SK-MEL-5 (cell line): ENCODE measurements at regions not wholly inside any gene's neighbourhood (a gene's known extent, or its start where the extent isn't known, plus 50 kb on each side); places are given as distances from the start of the nearest gene placed in this dataset.

ENCODE experiments used
- DNase-seq: peaks from one replicate; pipeline ENCODE4 v3.0.0-alpha.2; 2016; ENCODE audit warnings: low read depth, low spot score
- in situ Hi-C: cut with HindIII; loops from 2 replicates; pipeline ENCODE4 v1.10.0; 2016; ENCODE audit warnings: low sequenced_read_pairs, high pct_unique_total_duplicates, low pct_unique_long_range_greater_than_20kb

GRCh38 chr9:86893811-86894490 is 53.4 kb downstream of the GAS1 start:
- in situ Hi-C loops, result no loop called here
- peak; percentile 46 for DNase-seq

- in situ Hi-C loops, result no loop called here
- no peak for DNase-seq
Observed at GRCh38 chr9:86892576-86892975, 54.7 kb downstream of the GAS1 start.

- DNase-seq, result no peak
- in situ Hi-C loops, result no loop called here
Observed at GRCh38 chr9:86891886-86892437, 55.3 kb downstream of the GAS1 start.

GRCh38 chr9:86891091-86891490 is 56.2 kb downstream of the GAS1 start:
- in situ Hi-C loops, result no loop called here
- no peak for DNase-seq

GRCh38 chr9:86885232-86885631 is 62.1 kb downstream of the GAS1 start:
- in situ Hi-C loops, result no loop called here
- no peak for DNase-seq

- in situ Hi-C loops, result no loop called here
- DNase-seq, result no peak
Observed at GRCh38 chr9:86876621-86877196, 70.6 kb downstream of the GAS1 start.

- no peak for DNase-seq
- in situ Hi-C loops, result no loop called here
Observed at GRCh38 chr9:86868616-86869015, 78.7 kb downstream of the GAS1 start.

GRCh38 chr9:86867804-86868313 is 79.4 kb downstream of the GAS1 start:
- DNase-seq, result no peak
- in situ Hi-C loops, result no loop called here

- DNase-seq, result no peak
- in situ Hi-C loops, result no loop called here
Observed at GRCh38 chr9:86865952-86866351, 81.4 kb downstream of the GAS1 start.

- no peak for DNase-seq
- in situ Hi-C loops, result no loop called here
Observed at GRCh38 chr9:86860006-86860405, 87.3 kb downstream of the GAS1 start.

GRCh38 chr9:86859056-86859455 is 88.2 kb downstream of the GAS1 start:
- in situ Hi-C loops, result no loop called here

GRCh38 chr9:86858009-86858408 is 89.3 kb downstream of the GAS1 start:
- in situ Hi-C loops, result no loop called here
- no peak for DNase-seq

More at GRCh38 chr9:86859056-86859455, 88.2 kb downstream of the GAS1 start:
- no peak for DNase-seq

GRCh38 chr9:86856259-86856658 is 91.0 kb downstream of the GAS1 start:
- in situ Hi-C loops, result no loop called here
- peak; percentile 26 for DNase-seq

GRCh38 chr9:86854898-86855523 is 92.3 kb downstream of the GAS1 start:
- DNase-seq, result peak; percentile 14
- in situ Hi-C loops, result no loop called here

- DNase-seq, result no peak
- in situ Hi-C loops, result no loop called here
Observed at GRCh38 chr9:86846656-86847055, 100.7 kb downstream of the GAS1 start.

GRCh38 chr9:86843206-86843605 is 104.1 kb downstream of the GAS1 start:
- no peak for DNase-seq

GRCh38 chr9:86842573-86842972 is 104.7 kb downstream of the GAS1 start:
- in situ Hi-C loops, result no loop called here
- DNase-seq, result no peak

More at GRCh38 chr9:86843206-86843605, 104.1 kb downstream of the GAS1 start:
- in situ Hi-C loops, result no loop called here

GRCh38 chr9:86839522-86839921 is 107.8 kb downstream of the GAS1 start:
- DNase-seq, result no peak
- in situ Hi-C loops, result no loop called here
